H1 (cell line): ENCODE measurements at regions not wholly inside any gene's neighbourhood (a gene's known extent, or its start where the extent isn't known, plus 50 kb on each side); places are given as distances from the start of the nearest gene placed in this dataset.

Experiments
- CTCF ChIA-PET: fragments of 300-600 bp; sonication (Branson Sonifier 250); formaldehyde crosslinking; loops from one replicate; lab custom pipeline; 2021; ENCODE audit not compliant: partially characterized antibody; lab: Charles Lee
- POLR2A ChIA-PET: fragments of 300-600 bp; sonication (Branson Sonifier 250); formaldehyde crosslinking; loops from one replicate; lab custom pipeline; 2021; ENCODE audit warnings: inconsistent platforms; ENCODE audit not compliant: partially characterized antibody; lab: Charles Lee
- DNase-seq, 2 experiments: peaks; one replicate each; pipeline versions ENCODE4 v3.0.0 to v3.0.0-alpha.2; 2010 to 2022; ENCODE audit warnings: low spot score in 2 of 2, low read depth in 1 of 2, mixed read lengths in 1 of 2
- FAIRE-seq: peaks from 2 replicates; lab custom pipeline; 2011; peaks lifted over from hg19 to GRCh38; lab: Jason Lieb, UNC
- H2AFZ ChIP-seq: 2 replicates; pipeline ENCODE4 v1.8.1; 2012; ENCODE audit warnings: low read length, inconsistent platforms
- H2AK5ac ChIP-seq: 2 replicates; pipeline ENCODE4 v1.6.1; 2013; ENCODE audit warnings: low read depth, low read length
- H2BK120ac ChIP-seq: replicated peaks from 2 replicates; pipeline ENCODE3; 2013; ENCODE audit warnings: low read depth, low read length, inconsistent platforms
- H2BK12ac ChIP-seq: 2 replicates; pipeline ENCODE4 v1.6.1; 2013; ENCODE audit warnings: low read depth, low read length
- H2BK15ac ChIP-seq: 2 replicates; pipeline ENCODE4 v1.6.1; 2013; ENCODE audit warnings: low read length
- H2BK20ac ChIP-seq: 2 replicates; pipeline ENCODE4 v1.6.1; 2013; ENCODE audit warnings: low read length
- H2BK5ac ChIP-seq: 2 replicates; pipeline ENCODE4 v1.6.1; 2013; ENCODE audit warnings: low read depth, low read length
- H3K14ac ChIP-seq: 2 replicates; pipeline ENCODE4 v1.6.1; 2013; ENCODE audit warnings: inconsistent platforms; ENCODE audit not compliant: insufficient read length
- H3K18ac ChIP-seq: 2 replicates; pipeline ENCODE4 v1.6.1; 2013; ENCODE audit warnings: low read length; ENCODE audit errors: extremely low read depth
- H3K23ac ChIP-seq: 2 replicates; pipeline ENCODE4 v1.6.1; 2013; ENCODE audit warnings: inconsistent platforms; ENCODE audit not compliant: insufficient read length
- H3K23me2 ChIP-seq: 2 replicates; pipeline ENCODE4 v1.6.1; 2013; ENCODE audit warnings: low read depth, low read length
- H3K27ac ChIP-seq: 2 replicates; pipeline ENCODE4 v1.6.1; 2011; ENCODE audit warnings: low read depth, low read length, inconsistent platforms
- H3K27me3 ChIP-seq, 4 experiments: replicated peaks in 1 of 4; 1 replicate in 1 of 4; 2 replicates in 3 of 4; pipeline versions ENCODE4 v1.6.1 to v1.8.1; 2011 to 2013; ENCODE audit warnings: low read length in 3 of 4, mild to moderate bottlenecking in 3 of 4, inconsistent platforms in 2 of 4, mixed read lengths in 2 of 4, moderate library complexity in 1 of 4; ENCODE audit not compliant: control insufficient read depth in 3 of 4, insufficient read depth in 3 of 4; ENCODE audit errors: extremely low read depth in 1 of 4
- H3K36me3 ChIP-seq, 4 experiments: 2 replicates each; pipeline versions ENCODE4 v1.6.1 to v1.8.1; 2011 to 2013; ENCODE audit warnings: mild to moderate bottlenecking in 4 of 4, low read length in 3 of 4, moderate library complexity in 2 of 4, control low read depth in 1 of 4, inconsistent platforms in 1 of 4; ENCODE audit not compliant: insufficient read depth in 4 of 4, control insufficient read depth in 2 of 4
- H3K4ac ChIP-seq: replicated peaks from 2 replicates; pipeline ENCODE3; 2013; ENCODE audit warnings: low read length, low read depth, mixed read lengths, inconsistent platforms; ENCODE audit not compliant: insufficient read length
- H3K4me1 ChIP-seq, 4 experiments: replicated peaks in 1 of 4; 1 replicate in 1 of 4; 2 replicates in 3 of 4; pipeline versions ENCODE4 v1.6.1 to v1.8.1; 2011 to 2013; ENCODE audit warnings: low read length in 3 of 4, inconsistent platforms in 2 of 4, mixed read lengths in 1 of 4; ENCODE audit not compliant: insufficient read depth in 4 of 4, control insufficient read depth in 3 of 4
- H3K4me2 ChIP-seq, 2 experiments: 2 replicates each; pipeline versions ENCODE4 v1.6.1 to v1.8.1; 2011 to 2013; ENCODE audit warnings: low read depth in 2 of 2, low read length in 2 of 2, control low read depth in 1 of 2, inconsistent platforms in 1 of 2, mild to moderate bottlenecking in 1 of 2; ENCODE audit not compliant: insufficient read depth in 1 of 2
- H3K4me3 ChIP-seq, 4 experiments: fragments of 200-600, 300-600 bp in 1 of 4; sonication (generic), shearing (Covaris generic), sonication (Bioruptor Twin) in 1 of 4; 2 replicates each; pipeline versions ENCODE4 v1.5.1 to v1.8.1; 2011 to 2016; ENCODE audit warnings: low read length in 4 of 4, low read depth in 3 of 4, control low read depth in 2 of 4, inconsistent platforms in 2 of 4, mild to moderate bottlenecking in 2 of 4, mixed read lengths in 1 of 4, moderate library complexity in 1 of 4; ENCODE audit not compliant: insufficient read depth in 2 of 4; ENCODE audit errors: extremely low read depth in 1 of 4
- H3K56ac ChIP-seq: replicated peaks from 2 replicates; pipeline ENCODE3; 2013; ENCODE audit warnings: low read depth, mild to moderate bottlenecking, mixed read lengths, low read length, inconsistent platforms; ENCODE audit not compliant: insufficient read length
- H3K79me1 ChIP-seq: 2 replicates; pipeline ENCODE4 v1.6.1; 2013; ENCODE audit warnings: low read depth, low read length, control low read depth
- H3K79me2 ChIP-seq, 2 experiments: 2 replicates each; pipeline versions ENCODE4 v1.6.1 to v1.8.1; 2012 to 2013; ENCODE audit warnings: low read length in 2 of 2, mild to moderate bottlenecking in 2 of 2, inconsistent platforms in 1 of 2; ENCODE audit not compliant: insufficient read depth in 2 of 2, control insufficient read depth in 1 of 2
- H3K9ac ChIP-seq, 4 experiments: replicated peaks in 1 of 4; 1 replicate in 1 of 4; 2 replicates in 3 of 4; pipeline versions ENCODE4 v1.6.1 to v1.8.1; 2011 to 2013; ENCODE audit warnings: low read depth in 3 of 4, low read length in 3 of 4, control low read depth in 2 of 4, mild to moderate bottlenecking in 2 of 4, moderate library complexity in 2 of 4, inconsistent platforms in 1 of 4; ENCODE audit errors: extremely low read depth in 1 of 4
- H3K9me3 ChIP-seq, 2 experiments: 2 replicates each; pipeline versions ENCODE4 v1.6.1 to v1.8.1; 2012 to 2013; ENCODE audit warnings: mild to moderate bottlenecking in 2 of 2, moderate library complexity in 2 of 2, control low read depth in 1 of 2, inconsistent platforms in 1 of 2, low read depth in 1 of 2, low read length in 1 of 2, mixed read lengths in 1 of 2; ENCODE audit not compliant: insufficient read depth in 2 of 2
- H4K20me1 ChIP-seq, 2 experiments: replicated peaks in 1 of 2; 2 replicates each; pipeline versions ENCODE3 to v1.8.1; 2011 to 2013; ENCODE audit warnings: inconsistent platforms in 2 of 2, low read length in 2 of 2, mild to moderate bottlenecking in 1 of 2; ENCODE audit not compliant: insufficient read depth in 2 of 2, control insufficient read depth in 1 of 2
- H4K5ac ChIP-seq: 2 replicates; pipeline ENCODE4 v1.6.1; 2013; ENCODE audit warnings: low read length, low read depth, mixed read lengths, inconsistent platforms; ENCODE audit not compliant: insufficient read length
- H4K8ac ChIP-seq: 2 replicates; pipeline ENCODE4 v1.8.0; 2013; ENCODE audit warnings: mild to moderate bottlenecking, moderate library complexity, low read length, inconsistent platforms; ENCODE audit not compliant: insufficient read depth; ENCODE audit errors: extremely low read depth
- H4K91ac ChIP-seq: replicated peaks from 2 replicates; pipeline ENCODE3; 2013; ENCODE audit warnings: low read length, mixed read lengths, inconsistent platforms; ENCODE audit not compliant: insufficient read length
- KDM4A ChIP-seq: IDR thresholded peaks from one replicate; pipeline ENCODE4 v1.7.1; 2012; ENCODE audit warnings: low read depth, mild to moderate bottlenecking, moderate library complexity, low read length, inconsistent platforms; ENCODE audit not compliant: severe bottlenecking
- YY1 ChIP-seq: IDR thresholded peaks from 2 replicates; pipeline ENCODE4 v1.6.1; 2011; ENCODE audit warnings: low read depth, mild to moderate bottlenecking, low read length
- WGBS, 2 experiments: shearing (Covaris generic) in 1 of 2; methylation state at CpG; one replicate each; pipeline versions ENCODE4 v1.1.6 to v1.1.7; 2013 to 2015; ENCODE audit warnings: low lambda C conversion rate in 2 of 2, mixed read lengths in 2 of 2, inconsistent platforms in 1 of 2, low coverage in 1 of 2, missing lambda C conversion rate in 1 of 2; ENCODE audit not compliant: insufficient replicate concordance in 2 of 2, insufficient coverage in 1 of 2, insufficient read length in 1 of 2; ENCODE audit errors: extremely low coverage in 1 of 2, missing lambda C conversion rate in 1 of 2; 5-methylcytosine and 5-hydroxymethylcytosine counted together

- Histone ChIP-seq H3K79me2 (no peaks in the 10 kb centered on the region), H2BK5ac (no peak overlapping the region), H4K8ac (no peak overlapping the region), H3K4me1 (no peaks in the 10 kb centered on the region), H3K23ac (no peak overlapping the region), H3K36me3 (no peaks in the 10 kb centered on the region), H2AK5ac (no peak overlapping the region), H2BK120ac (no peak overlapping the region), H3K18ac (no peak overlapping the region), H3K79me1 (no peaks in the 10 kb centered on the region), H3K23me2 (no peaks in the 10 kb centered on the region), H3K4me3 (no peak overlapping the region), H3K9me3 (peaks cover 0 to 6% of the 10 kb centered on the region in 2 experiments; a peak in 1 of 4 replicates), H3K27me3 (no peaks in the 10 kb centered on the region), H2BK20ac (no peak overlapping the region), H2AFZ (no peak overlapping the region), H3K56ac (no peak overlapping the region), H4K91ac (no peak overlapping the region), H3K4me2 (no peak overlapping the region), H3K27ac (no peak overlapping the region), H3K14ac (no peak overlapping the region), H3K4ac (no peak overlapping the region), H2BK12ac (no peak overlapping the region), H2BK15ac (no peak overlapping the region), H4K20me1 (no peaks in the 10 kb centered on the region), H3K9ac (no peak overlapping the region), H4K5ac (no peak overlapping the region)
- WGBS, 2 experiments = 95% methylated on average over 8 of the region's 8 CpGs; no CpG with 5 or more reads in 1 of the 2 experiments
- DNase-seq = no peak
- ChIA-PET POLR2A (no interaction called here), CTCF (no interaction called here)
- 0 out of 2 replicates have a peak, but pooled peaks have one; percentile 24 for TF ChIP-seq YY1
- TF ChIP-seq KDM4A = no peak
- FAIRE-seq = no peak
Observed at GRCh38 chr2:239575931-239576445, 175.2 kb upstream of the HDAC4 start.
